Peyer's patch (tissue), 4 donors: ENCODE measurements at regions not wholly inside any gene's neighbourhood (a gene's known extent, or its start where the extent isn't known, plus 50 kb on each side); places are given as distances from the start of the nearest gene placed in this dataset.

Experiments
- POLR2A ChIP-seq, 2 donors: fragments of 450-650 bp; IDR thresholded peaks; one replicate each; pipeline ENCODE4 v1.5.1; 2017; ENCODE audit warnings: antibody characterized with exemption in 2 of 2, mild to moderate bottlenecking in 2 of 2, moderate library complexity in 2 of 2
- TF ChIP-seq, protein P1 (sequence below), 6 experiments: fragments of 450-650 bp in 4 of 6; fragments of 200-600 bp in 2 of 6; sonication (generic) in 1 of 6; IDR thresholded peaks; one replicate each; pipeline ENCODE4 v1.5.1; 2017 to 2019; ENCODE audit warnings: antibody characterized with exemption in 6 of 6, mild to moderate bottlenecking in 3 of 6, moderate library complexity in 1 of 6

GRCh38 chr18:56199580-56200330, 438.6 kb downstream of the TXNL1 start:
- TF ChIP-seq, protein P1, sequence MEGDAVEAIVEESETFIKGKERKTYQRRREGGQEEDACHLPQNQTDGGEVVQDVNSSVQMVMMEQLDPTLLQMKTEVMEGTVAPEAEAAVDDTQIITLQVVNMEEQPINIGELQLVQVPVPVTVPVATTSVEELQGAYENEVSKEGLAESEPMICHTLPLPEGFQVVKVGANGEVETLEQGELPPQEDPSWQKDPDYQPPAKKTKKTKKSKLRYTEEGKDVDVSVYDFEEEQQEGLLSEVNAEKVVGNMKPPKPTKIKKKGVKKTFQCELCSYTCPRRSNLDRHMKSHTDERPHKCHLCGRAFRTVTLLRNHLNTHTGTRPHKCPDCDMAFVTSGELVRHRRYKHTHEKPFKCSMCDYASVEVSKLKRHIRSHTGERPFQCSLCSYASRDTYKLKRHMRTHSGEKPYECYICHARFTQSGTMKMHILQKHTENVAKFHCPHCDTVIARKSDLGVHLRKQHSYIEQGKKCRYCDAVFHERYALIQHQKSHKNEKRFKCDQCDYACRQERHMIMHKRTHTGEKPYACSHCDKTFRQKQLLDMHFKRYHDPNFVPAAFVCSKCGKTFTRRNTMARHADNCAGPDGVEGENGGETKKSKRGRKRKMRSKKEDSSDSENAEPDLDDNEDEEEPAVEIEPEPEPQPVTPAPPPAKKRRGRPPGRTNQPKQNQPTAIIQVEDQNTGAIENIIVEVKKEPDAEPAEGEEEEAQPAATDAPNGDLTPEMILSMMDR (IDR thresholded peaks at IDR 0.05): no peak
- no peak for TF ChIP-seq POLR2A (IDR thresholded peaks at IDR 0.05)
